Mammary epithelial cell (primary cell): ENCODE measurements at regions not wholly inside any gene's neighbourhood (a gene's known extent, or its start where the extent isn't known, plus 50 kb on each side); places are given as distances from the start of the nearest gene placed in this dataset.
A peak's percentile ranks its signal among the peaks of the same experiment; 100 is the strongest.

Experiments used
- EZH2 ChIP-seq: IDR thresholded peaks from 2 replicates; pipeline ENCODE4 v1.6.1; 2012; ENCODE audit warnings: low read length, inconsistent platforms, borderline replicate concordance
- TF ChIP-seq, protein P1 (sequence below), 2 donors: IDR thresholded peaks in 1 of 2; conservative IDR thresholded peaks in 1 of 2; 2 replicates each; pipeline ENCODE4 v1.5.1; 2011 to 2012; ENCODE audit warnings: inconsistent platforms in 2 of 2, low read length in 2 of 2, mild to moderate bottlenecking in 2 of 2, control low read depth in 1 of 2, low read depth in 1 of 2; ENCODE audit not compliant: insufficient read depth in 1 of 2; ENCODE audit errors: extremely low read depth in 1 of 2

DNA sequence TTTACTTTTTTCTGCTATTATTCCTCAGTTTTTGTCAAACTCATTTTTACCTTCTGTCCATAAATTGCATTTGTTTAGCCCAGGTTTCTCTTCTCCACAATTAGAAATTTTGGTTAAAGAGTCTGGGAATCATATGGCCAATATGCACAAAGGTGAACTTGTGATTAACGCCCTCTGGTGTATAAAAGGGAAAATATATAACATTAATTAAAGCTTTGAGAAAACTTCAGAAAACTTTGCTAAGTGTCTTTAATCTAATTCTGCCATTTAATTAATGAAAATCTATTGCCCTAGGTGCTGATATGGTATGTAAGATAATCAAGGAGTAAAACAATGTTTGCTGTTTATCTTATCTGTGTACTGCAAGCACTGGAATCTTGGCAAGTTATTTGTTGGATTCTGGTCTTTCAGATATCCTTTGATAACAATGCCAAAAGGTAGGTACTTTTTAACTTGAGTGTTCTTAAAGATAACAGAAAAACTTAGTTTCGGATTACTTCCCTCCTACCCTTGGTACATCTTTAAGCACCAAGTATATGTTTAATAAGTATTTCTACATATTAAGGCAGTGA, 402.6 kb downstream of the SUCLA2 start:
- TF ChIP-seq, protein P1, sequence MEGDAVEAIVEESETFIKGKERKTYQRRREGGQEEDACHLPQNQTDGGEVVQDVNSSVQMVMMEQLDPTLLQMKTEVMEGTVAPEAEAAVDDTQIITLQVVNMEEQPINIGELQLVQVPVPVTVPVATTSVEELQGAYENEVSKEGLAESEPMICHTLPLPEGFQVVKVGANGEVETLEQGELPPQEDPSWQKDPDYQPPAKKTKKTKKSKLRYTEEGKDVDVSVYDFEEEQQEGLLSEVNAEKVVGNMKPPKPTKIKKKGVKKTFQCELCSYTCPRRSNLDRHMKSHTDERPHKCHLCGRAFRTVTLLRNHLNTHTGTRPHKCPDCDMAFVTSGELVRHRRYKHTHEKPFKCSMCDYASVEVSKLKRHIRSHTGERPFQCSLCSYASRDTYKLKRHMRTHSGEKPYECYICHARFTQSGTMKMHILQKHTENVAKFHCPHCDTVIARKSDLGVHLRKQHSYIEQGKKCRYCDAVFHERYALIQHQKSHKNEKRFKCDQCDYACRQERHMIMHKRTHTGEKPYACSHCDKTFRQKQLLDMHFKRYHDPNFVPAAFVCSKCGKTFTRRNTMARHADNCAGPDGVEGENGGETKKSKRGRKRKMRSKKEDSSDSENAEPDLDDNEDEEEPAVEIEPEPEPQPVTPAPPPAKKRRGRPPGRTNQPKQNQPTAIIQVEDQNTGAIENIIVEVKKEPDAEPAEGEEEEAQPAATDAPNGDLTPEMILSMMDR (conservative IDR thresholded peaks at IDR 0.05 in 1 of 2, IDR thresholded peaks at IDR 0.05 in 1 of 2; ENCODE audit: extremely low read depth in 1 of 2, insufficient read depth in 1 of 2, low read depth in 1 of 2, low read length in 2 of 2), result peak; percentile 17 to 45
- TF ChIP-seq EZH2, result no peak
